ENCODE measurements at regions not wholly inside any gene's neighbourhood (a gene's known extent, or its start where the extent isn't known, plus 50 kb on each side); places are given as distances from the start of the nearest gene placed in this dataset.

GRCh38 chr17:33982909-33983308 is 272.2 kb upstream of the CCL2 start:
- no peaks in the 10 kb centered on the region for H3K9me1 ChIP-seq (replicated peaks; ENCODE audit: control insufficient read depth, extremely low read depth, insufficient read depth, low read length)
- H3K9me3 ChIP-seq (replicated peaks; ENCODE audit: control insufficient read depth, insufficient read depth, low read length): no peaks in the 10 kb centered on the region
- H3K36me3 ChIP-seq (ENCODE audit: control insufficient read depth in 2 of 2, extremely low read depth in 1 of 2, insufficient read depth in 2 of 2, low read length in 2 of 2): no peaks in the 10 kb centered on the region
- H3K4me1 ChIP-seq (ENCODE audit: control insufficient read depth, extremely low read depth, insufficient read depth, low read length): no peaks in the 10 kb centered on the region
- dilution Hi-C loops (cut with MboI; ENCODE audit: extremely low pct_ligation_motif_present, low sequenced_read_pairs) (no loop called here), intact Hi-C loops (cut with micrococcal nuclease) (loop anchor here (10.0 kb wide), 1 partner anchor 58 kb away; no protein-coding TSS in a partner anchor)
- no peak for FAIRE-seq
- H3K79me2 ChIP-seq (ENCODE audit: control insufficient read depth, insufficient read depth, low read length): no peaks in the 10 kb centered on the region
- no peaks in the 10 kb centered on the region for H3K27me3 ChIP-seq (ENCODE audit: control insufficient read depth in 2 of 2, insufficient read depth in 2 of 2, low read length in 2 of 2)
- TF ChIP-seq POLR2AphosphoS5 (IDR thresholded peaks at IDR 0.05; ENCODE audit: insufficient read depth, low read depth, low read length) (no peak), MAX (IDR thresholded peaks at IDR 0.05; ENCODE audit: insufficient read depth, insufficient read length) (no peak), CTCF (IDR thresholded peaks at IDR 0.05; ENCODE audit: extremely low read depth in 1 of 2, insufficient read depth in 1 of 2, low read depth in 1 of 2, low read length in 2 of 2) (no peak), POLR2A (IDR thresholded peaks at IDR 0.05; ENCODE audit: low read depth, low read length) (no peak), FOS (IDR thresholded peaks at IDR 0.05; ENCODE audit: borderline replicate concordance, insufficient read depth, low read length) (no peak), JUN (IDR thresholded peaks at IDR 0.05; ENCODE audit: borderline replicate concordance, insufficient read depth, insufficient read length, low read depth) (no peak), GATA2 (IDR thresholded peaks at IDR 0.05; ENCODE audit: insufficient read depth, insufficient read length, low read depth, low read length) (no peak), MYC (IDR thresholded peaks at IDR 0.05; ENCODE audit: low read depth, low read length) (no peak)
- no peaks in the 10 kb centered on the region for H4K20me1 ChIP-seq (replicated peaks; ENCODE audit: control insufficient read depth, extremely low read depth, insufficient read depth, low read length)
- H3K27ac ChIP-seq (ENCODE audit: insufficient read depth, low read depth, low read length): no peak overlapping the region
- H3K4me2 ChIP-seq (ENCODE audit: insufficient read depth, low read length): no peak overlapping the region
- no peak overlapping the region for H3K9ac ChIP-seq (replicated peaks; ENCODE audit: extremely low read depth, insufficient read depth, low read length)
- DNase-seq (ENCODE audit: low read depth, low spot score): no peak
- POLR2A ChIA-PET: no interaction called here
- CTCF ChIA-PET: no interaction called here
- no TSS peak for BruUV-seq (replicated peaks)
- no peak overlapping the region for H3K4me3 ChIP-seq (replicated peaks in 1 of 3; ENCODE audit: insufficient read depth in 1 of 3, low read depth in 1 of 3, low read length in 3 of 3)
- no peak overlapping the region for H2AFZ ChIP-seq (ENCODE audit: low read depth, low read length)

All from endothelial cell of umbilical vein (primary cell).